ENCODE measurements at regions not wholly inside any gene's neighbourhood (a gene's known extent, or its start where the extent isn't known, plus 50 kb on each side); places are given as distances from the start of the nearest gene placed in this dataset.

DNA sequence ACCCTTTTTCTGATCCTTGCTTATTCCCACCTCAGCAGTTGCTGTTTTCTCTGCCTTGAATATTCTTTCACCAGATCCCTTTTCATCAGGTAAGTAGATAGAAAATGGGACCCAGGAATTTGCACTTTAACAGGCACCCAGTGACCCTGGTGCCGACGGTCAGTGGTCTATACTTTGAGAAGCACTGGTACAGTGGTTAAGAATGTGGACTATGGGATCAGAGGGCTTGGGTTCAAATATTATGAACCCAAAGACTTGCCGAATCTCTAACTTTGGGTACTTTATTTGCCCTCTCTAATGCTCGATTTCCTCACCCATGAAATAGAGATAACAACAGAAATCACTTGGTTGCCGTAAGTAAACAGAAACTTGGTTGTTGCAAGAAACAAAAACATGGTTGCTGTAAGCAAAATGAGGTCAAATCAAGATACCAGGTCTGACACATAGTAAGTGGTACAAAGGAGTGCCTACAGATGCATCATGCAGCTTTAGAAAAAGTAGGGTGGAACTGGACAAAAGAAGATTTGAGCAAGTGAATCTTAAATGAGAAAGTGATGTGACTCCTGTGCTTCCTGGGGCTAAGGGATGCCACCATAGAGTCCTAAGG lies 69.5 kb upstream of the GLS start:
- DNase-seq = no peak

- no peak for DNase-seq
Measured at GRCh38 chr2:190811811-190812210, 68.8 kb upstream of the GLS start.

- DNase-seq = no peak
Measured at GRCh38 chr2:190812506-190813294, 67.9 kb upstream of the GLS start.

GRCh38 chr2:190815226-190815625 lies 65.4 kb upstream of the GLS start:
- DNase-seq = no peak

GRCh38 chr2:190817082-190817481 lies 63.5 kb upstream of the GLS start:
- no peak for DNase-seq

GRCh38 chr2:190819840-190820301 lies 60.8 kb upstream of the GLS start:
- DNase-seq = no peak

- DNase-seq = no peak
Measured at GRCh38 chr2:190820416-190820815, 60.2 kb upstream of the GLS start.

DNA sequence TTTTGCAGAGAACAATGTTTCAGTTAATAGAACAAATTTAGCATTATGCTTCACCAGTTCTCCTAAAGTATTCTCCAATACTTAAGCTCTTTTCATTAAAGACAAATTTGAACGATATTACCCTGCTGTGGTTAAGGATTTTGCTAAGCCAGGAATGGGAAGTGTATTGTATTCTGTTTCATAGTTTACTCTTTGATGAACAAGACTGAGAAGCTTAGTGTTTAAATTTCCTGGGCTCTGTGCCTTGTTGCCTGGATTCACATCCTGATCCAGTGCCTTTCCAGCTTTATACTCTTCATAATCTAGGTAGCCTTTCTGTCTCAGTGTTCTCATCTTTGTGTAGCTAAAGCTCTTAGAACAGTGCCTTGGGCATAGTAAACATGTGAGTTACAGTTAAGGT lies 58.6 kb upstream of the GLS start:
- DNase-seq = no peak

DNA sequence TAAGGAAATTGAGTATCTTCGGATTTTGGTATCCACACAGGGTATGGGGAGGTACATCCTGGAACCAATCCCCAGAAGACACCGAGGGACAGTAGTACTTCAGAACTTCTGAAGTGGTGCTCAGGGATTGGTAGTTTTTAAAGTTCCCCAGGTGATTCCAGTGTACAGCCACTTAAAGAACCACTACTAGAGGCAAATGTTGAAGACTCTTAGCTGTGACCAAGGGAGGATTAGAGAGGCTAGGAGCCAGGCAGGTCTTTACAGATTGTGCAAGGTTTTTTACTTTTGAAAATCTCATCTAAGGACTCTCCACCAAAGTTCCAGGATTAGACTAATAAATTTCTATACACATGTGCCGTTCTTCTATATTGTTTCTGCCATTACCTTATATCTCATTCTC lies 52.9 kb upstream of the GLS start:
- DNase-seq = no peak

- no peak for DNase-seq
Measured at GRCh38 chr2:190829642-190830041, 51.0 kb upstream of the GLS start.

Data from CD4-positive, alpha-beta T cell treated with Interleukin-4 for 1 hour (primary cell).